ENCODE measurements at regions not wholly inside any gene's neighbourhood (a gene's known extent, or its start where the extent isn't known, plus 50 kb on each side); places are given as distances from the start of the nearest gene placed in this dataset.

- no peaks in the 10 kb centered on the region for H3K36me3 ChIP-seq (ENCODE audit: control insufficient read depth, insufficient read depth, low read length)
- no peak overlapping the region for H3K9ac ChIP-seq (ENCODE audit: low read depth, low read length)
- H3K4me1 ChIP-seq (ENCODE audit: control insufficient read depth, insufficient read depth, low read length), result peaks cover 22% of the 10 kb centered on the region
- no peaks in the 10 kb centered on the region for H3K9me3 ChIP-seq (ENCODE audit: control insufficient read depth, insufficient read depth, low read length)
- peak overlapping the region; percentile 76 for H3K4me3 ChIP-seq (ENCODE audit: low read depth, low read length)
- H3K27me3 ChIP-seq (ENCODE audit: control insufficient read depth, insufficient read depth, low read length), result peaks cover 80% of the 10 kb centered on the region
Observed at GRCh38 chr13:50126263-50126992, 111.2 kb downstream of the KCNRG start.

GRCh38 chr13:50126993-50127725 is 111.9 kb downstream of the KCNRG start:
- no peak overlapping the region for H3K9ac ChIP-seq (ENCODE audit: low read depth, low read length)

GRCh38 chr13:50127726-50128291 is 112.6 kb downstream of the KCNRG start:
- Histone ChIP-seq H3K4me1 (ENCODE audit: control insufficient read depth, insufficient read depth, low read length) (peaks cover 21% of the 10 kb centered on the region), H3K9me3 (ENCODE audit: control insufficient read depth, insufficient read depth, low read length) (no peaks in the 10 kb centered on the region), H3K9ac (ENCODE audit: low read depth, low read length) (no peak overlapping the region), H3K36me3 (ENCODE audit: control insufficient read depth, insufficient read depth, low read length) (no peaks in the 10 kb centered on the region), H3K27me3 (ENCODE audit: control insufficient read depth, insufficient read depth, low read length) (peaks cover 80% of the 10 kb centered on the region), H3K4me3 (ENCODE audit: low read depth, low read length) (peak overlapping the region; percentile 55)

More at GRCh38 chr13:50126993-50127725, 111.9 kb downstream of the KCNRG start:
- peaks cover 21% of the 10 kb centered on the region for H3K4me1 ChIP-seq (ENCODE audit: control insufficient read depth, insufficient read depth, low read length)
- H3K9me3 ChIP-seq (ENCODE audit: control insufficient read depth, insufficient read depth, low read length), result no peaks in the 10 kb centered on the region
- peak overlapping the region; percentile 76 for H3K4me3 ChIP-seq (ENCODE audit: low read depth, low read length)
- no peaks in the 10 kb centered on the region for H3K36me3 ChIP-seq (ENCODE audit: control insufficient read depth, insufficient read depth, low read length)
- peaks cover 80% of the 10 kb centered on the region for H3K27me3 ChIP-seq (ENCODE audit: control insufficient read depth, insufficient read depth, low read length)

GRCh38 chr13:50128428-50128931 is 113.2 kb downstream of the KCNRG start:
- Histone ChIP-seq H3K9ac (ENCODE audit: low read depth, low read length) (no peak overlapping the region), H3K27me3 (ENCODE audit: control insufficient read depth, insufficient read depth, low read length) (peaks cover 80% of the 10 kb centered on the region), H3K4me3 (ENCODE audit: low read depth, low read length) (peak overlapping the region; percentile 55), H3K36me3 (ENCODE audit: control insufficient read depth, insufficient read depth, low read length) (no peaks in the 10 kb centered on the region), H3K9me3 (ENCODE audit: control insufficient read depth, insufficient read depth, low read length) (no peaks in the 10 kb centered on the region), H3K4me1 (ENCODE audit: control insufficient read depth, insufficient read depth, low read length) (peaks cover 16% of the 10 kb centered on the region)

- Histone ChIP-seq H3K4me1 (ENCODE audit: control insufficient read depth, insufficient read depth, low read length) (peaks cover 16% of the 10 kb centered on the region), H3K36me3 (ENCODE audit: control insufficient read depth, insufficient read depth, low read length) (no peaks in the 10 kb centered on the region), H3K4me3 (ENCODE audit: low read depth, low read length) (peak overlapping the region; percentile 59), H3K9me3 (ENCODE audit: control insufficient read depth, insufficient read depth, low read length) (no peaks in the 10 kb centered on the region), H3K27me3 (ENCODE audit: control insufficient read depth, insufficient read depth, low read length) (peaks cover 84% of the 10 kb centered on the region), H3K9ac (ENCODE audit: low read depth, low read length) (no peak overlapping the region)
Observed at GRCh38 chr13:50129081-50129705, 113.9 kb downstream of the KCNRG start.

GRCh38 chr13:50129706-50130122 is 114.5 kb downstream of the KCNRG start:
- Histone ChIP-seq H3K9me3 (ENCODE audit: control insufficient read depth, insufficient read depth, low read length) (no peaks in the 10 kb centered on the region), H3K36me3 (ENCODE audit: control insufficient read depth, insufficient read depth, low read length) (no peaks in the 10 kb centered on the region), H3K9ac (ENCODE audit: low read depth, low read length) (no peak overlapping the region), H3K4me1 (ENCODE audit: control insufficient read depth, insufficient read depth, low read length) (peaks cover 19% of the 10 kb centered on the region), H3K27me3 (ENCODE audit: control insufficient read depth, insufficient read depth, low read length) (peaks cover 89% of the 10 kb centered on the region), H3K4me3 (ENCODE audit: low read depth, low read length) (peak overlapping the region; percentile 59)

- Histone ChIP-seq H3K27me3 (ENCODE audit: control insufficient read depth, insufficient read depth, low read length) (peaks cover 95% of the 10 kb centered on the region), H3K36me3 (ENCODE audit: control insufficient read depth, insufficient read depth, low read length) (no peaks in the 10 kb centered on the region), H3K9ac (ENCODE audit: low read depth, low read length) (no peak overlapping the region), H3K4me3 (ENCODE audit: low read depth, low read length) (peak overlapping the region; percentile 59), H3K9me3 (ENCODE audit: control insufficient read depth, insufficient read depth, low read length) (no peaks in the 10 kb centered on the region), H3K4me1 (ENCODE audit: control insufficient read depth, insufficient read depth, low read length) (peaks cover 19% of the 10 kb centered on the region)
Observed at GRCh38 chr13:50130123-50130946, 115.1 kb downstream of the KCNRG start.

- peaks cover 95% of the 10 kb centered on the region for H3K27me3 ChIP-seq (ENCODE audit: control insufficient read depth, insufficient read depth, low read length)
- peaks cover 14% of the 10 kb centered on the region for H3K4me1 ChIP-seq (ENCODE audit: control insufficient read depth, insufficient read depth, low read length)
- H3K4me3 ChIP-seq (ENCODE audit: low read depth, low read length), result peak overlapping the region; percentile 45
- H3K9me3 ChIP-seq (ENCODE audit: control insufficient read depth, insufficient read depth, low read length), result no peaks in the 10 kb centered on the region
- H3K36me3 ChIP-seq (ENCODE audit: control insufficient read depth, insufficient read depth, low read length), result no peaks in the 10 kb centered on the region
- no peak overlapping the region for H3K9ac ChIP-seq (ENCODE audit: low read depth, low read length)
Observed at GRCh38 chr13:50131920-50132903, 117.0 kb downstream of the KCNRG start.

GRCh38 chr13:50132904-50133357 is 117.7 kb downstream of the KCNRG start:
- Histone ChIP-seq H3K9me3 (ENCODE audit: control insufficient read depth, insufficient read depth, low read length) (no peaks in the 10 kb centered on the region), H3K9ac (ENCODE audit: low read depth, low read length) (no peak overlapping the region), H3K36me3 (ENCODE audit: control insufficient read depth, insufficient read depth, low read length) (no peaks in the 10 kb centered on the region), H3K4me1 (ENCODE audit: control insufficient read depth, insufficient read depth, low read length) (peaks cover 14% of the 10 kb centered on the region), H3K4me3 (ENCODE audit: low read depth, low read length) (peak overlapping the region; percentile 45), H3K27me3 (ENCODE audit: control insufficient read depth, insufficient read depth, low read length) (peaks cover 87% of the 10 kb centered on the region)

- Histone ChIP-seq H3K9ac (ENCODE audit: low read depth, low read length) (no peak overlapping the region), H3K9me3 (ENCODE audit: control insufficient read depth, insufficient read depth, low read length) (no peaks in the 10 kb centered on the region), H3K4me3 (ENCODE audit: low read depth, low read length) (peak overlapping the region; percentile 45), H3K27me3 (ENCODE audit: control insufficient read depth, insufficient read depth, low read length) (peaks cover 82% of the 10 kb centered on the region), H3K36me3 (ENCODE audit: control insufficient read depth, insufficient read depth, low read length) (no peaks in the 10 kb centered on the region), H3K4me1 (ENCODE audit: control insufficient read depth, insufficient read depth, low read length) (peaks cover 14% of the 10 kb centered on the region)
Observed at GRCh38 chr13:50133358-50133953, 118.2 kb downstream of the KCNRG start.

All from iPS-15b (cell line).